WTC11 (cell line): ENCODE measurements at regions not wholly inside any gene's neighbourhood (a gene's known extent, or its start where the extent isn't known, plus 50 kb on each side); places are given as distances from the start of the nearest gene placed in this dataset.

Experiments
- ETV6 ChIP-seq: sonication (generic); formaldehyde crosslinking; IDR thresholded peaks from 2 replicates; pipeline ENCODE4 v1.8.1; 2022; ENCODE audit warnings: mild to moderate bottlenecking, missing genetic modification reagents
- FOXJ3 ChIP-seq: sonication (generic); formaldehyde crosslinking; IDR thresholded peaks from 2 replicates; pipeline ENCODE4 v1.9.0; 2021; ENCODE audit warnings: missing genetic modification reagents, mild to moderate bottlenecking, borderline replicate concordance
- FOXP1 ChIP-seq: sonication (generic); formaldehyde crosslinking; IDR thresholded peaks from 2 replicates; pipeline ENCODE4 v1.8.0; 2022; ENCODE audit warnings: missing genetic modification reagents, mild to moderate bottlenecking, moderate library complexity, borderline replicate concordance
- NR3C1 ChIP-seq: sonication (generic); formaldehyde crosslinking; conservative IDR thresholded peaks from 2 replicates; pipeline ENCODE4 v1.8.1; 2023; ENCODE audit warnings: low read depth, mild to moderate bottlenecking, missing genetic modification reagents
- TF ChIP-seq, protein P1 (sequence below): fragments of 200-600 bp; IDR thresholded peaks from 2 replicates; pipeline ENCODE4 v1.8.0; 2022; ENCODE audit warnings: antibody characterized with exemption
- TF ChIP-seq, protein P2 (sequence below): sonication (generic); formaldehyde crosslinking; IDR thresholded peaks from 2 replicates; pipeline ENCODE4 v1.8.1; 2023; ENCODE audit warnings: mild to moderate bottlenecking, moderate library complexity, missing genetic modification reagents
- TF ChIP-seq, protein P3 (sequence below): sonication (generic); formaldehyde crosslinking; conservative IDR thresholded peaks from 2 replicates; pipeline ENCODE4 v1.8.1; 2022; ENCODE audit warnings: mild to moderate bottlenecking, missing genetic modification reagents

DNA sequence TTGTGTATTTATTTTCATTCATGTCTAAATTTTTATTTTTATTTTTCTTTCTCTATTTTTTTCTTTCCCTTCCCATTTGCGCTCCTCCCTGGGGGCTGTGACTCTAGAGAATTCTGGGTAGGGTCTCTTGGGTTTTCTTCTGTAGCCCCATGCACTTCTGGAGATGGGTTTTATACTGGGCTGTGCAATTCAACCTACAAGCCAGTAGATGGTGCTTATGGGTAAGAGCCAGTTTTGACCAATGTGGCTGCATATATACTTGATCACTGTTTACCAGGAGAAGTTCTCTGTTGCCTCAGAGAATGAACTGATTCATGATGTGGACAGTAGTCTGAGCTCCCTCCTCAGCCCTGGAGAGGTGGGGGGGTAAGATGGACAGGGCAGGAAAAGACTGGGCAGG, 614.6 kb downstream of the PCDH19 start:
- TF ChIP-seq, protein P1, sequence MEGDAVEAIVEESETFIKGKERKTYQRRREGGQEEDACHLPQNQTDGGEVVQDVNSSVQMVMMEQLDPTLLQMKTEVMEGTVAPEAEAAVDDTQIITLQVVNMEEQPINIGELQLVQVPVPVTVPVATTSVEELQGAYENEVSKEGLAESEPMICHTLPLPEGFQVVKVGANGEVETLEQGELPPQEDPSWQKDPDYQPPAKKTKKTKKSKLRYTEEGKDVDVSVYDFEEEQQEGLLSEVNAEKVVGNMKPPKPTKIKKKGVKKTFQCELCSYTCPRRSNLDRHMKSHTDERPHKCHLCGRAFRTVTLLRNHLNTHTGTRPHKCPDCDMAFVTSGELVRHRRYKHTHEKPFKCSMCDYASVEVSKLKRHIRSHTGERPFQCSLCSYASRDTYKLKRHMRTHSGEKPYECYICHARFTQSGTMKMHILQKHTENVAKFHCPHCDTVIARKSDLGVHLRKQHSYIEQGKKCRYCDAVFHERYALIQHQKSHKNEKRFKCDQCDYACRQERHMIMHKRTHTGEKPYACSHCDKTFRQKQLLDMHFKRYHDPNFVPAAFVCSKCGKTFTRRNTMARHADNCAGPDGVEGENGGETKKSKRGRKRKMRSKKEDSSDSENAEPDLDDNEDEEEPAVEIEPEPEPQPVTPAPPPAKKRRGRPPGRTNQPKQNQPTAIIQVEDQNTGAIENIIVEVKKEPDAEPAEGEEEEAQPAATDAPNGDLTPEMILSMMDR = no peak
- TF ChIP-seq FOXJ3 (CRISPR knock-in tag) = no peak
- TF ChIP-seq, protein P2, sequence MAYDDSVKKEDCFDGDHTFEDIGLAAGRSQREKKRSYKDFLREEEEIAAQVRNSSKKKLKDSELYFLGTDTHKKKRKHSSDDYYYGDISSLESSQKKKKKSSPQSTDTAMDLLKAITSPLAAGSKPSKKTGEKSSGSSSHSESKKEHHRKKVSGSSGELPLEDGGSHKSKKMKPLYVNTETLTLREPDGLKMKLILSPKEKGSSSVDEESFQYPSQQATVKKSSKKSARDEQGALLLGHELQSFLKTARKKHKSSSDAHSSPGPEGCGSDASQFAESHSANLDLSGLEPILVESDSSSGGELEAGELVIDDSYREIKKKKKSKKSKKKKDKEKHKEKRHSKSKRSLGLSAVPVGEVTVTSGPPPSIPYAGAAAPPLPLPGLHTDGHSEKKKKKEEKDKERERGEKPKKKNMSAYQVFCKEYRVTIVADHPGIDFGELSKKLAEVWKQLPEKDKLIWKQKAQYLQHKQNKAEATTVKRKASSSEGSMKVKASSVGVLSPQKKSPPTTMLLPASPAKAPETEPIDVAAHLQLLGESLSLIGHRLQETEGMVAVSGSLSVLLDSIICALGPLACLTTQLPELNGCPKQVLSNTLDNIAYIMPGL (CRISPR knock-in tag) = no peak
- TF ChIP-seq ETV6 (CRISPR knock-in tag) = no peak
- TF ChIP-seq FOXP1 = no peak
- TF ChIP-seq NR3C1 (CRISPR knock-in tag) = no peak
- TF ChIP-seq, protein P3, sequence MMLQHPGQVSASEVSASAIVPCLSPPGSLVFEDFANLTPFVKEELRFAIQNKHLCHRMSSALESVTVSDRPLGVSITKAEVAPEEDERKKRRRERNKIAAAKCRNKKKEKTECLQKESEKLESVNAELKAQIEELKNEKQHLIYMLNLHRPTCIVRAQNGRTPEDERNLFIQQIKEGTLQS (CRISPR knock-in tag) = no peak
